ENCODE measurements at regions not wholly inside any gene's neighbourhood (a gene's known extent, or its start where the extent isn't known, plus 50 kb on each side); places are given as distances from the start of the nearest gene placed in this dataset.
A peak's percentile ranks its signal among the peaks of the same experiment; 100 is the strongest.

DNA sequence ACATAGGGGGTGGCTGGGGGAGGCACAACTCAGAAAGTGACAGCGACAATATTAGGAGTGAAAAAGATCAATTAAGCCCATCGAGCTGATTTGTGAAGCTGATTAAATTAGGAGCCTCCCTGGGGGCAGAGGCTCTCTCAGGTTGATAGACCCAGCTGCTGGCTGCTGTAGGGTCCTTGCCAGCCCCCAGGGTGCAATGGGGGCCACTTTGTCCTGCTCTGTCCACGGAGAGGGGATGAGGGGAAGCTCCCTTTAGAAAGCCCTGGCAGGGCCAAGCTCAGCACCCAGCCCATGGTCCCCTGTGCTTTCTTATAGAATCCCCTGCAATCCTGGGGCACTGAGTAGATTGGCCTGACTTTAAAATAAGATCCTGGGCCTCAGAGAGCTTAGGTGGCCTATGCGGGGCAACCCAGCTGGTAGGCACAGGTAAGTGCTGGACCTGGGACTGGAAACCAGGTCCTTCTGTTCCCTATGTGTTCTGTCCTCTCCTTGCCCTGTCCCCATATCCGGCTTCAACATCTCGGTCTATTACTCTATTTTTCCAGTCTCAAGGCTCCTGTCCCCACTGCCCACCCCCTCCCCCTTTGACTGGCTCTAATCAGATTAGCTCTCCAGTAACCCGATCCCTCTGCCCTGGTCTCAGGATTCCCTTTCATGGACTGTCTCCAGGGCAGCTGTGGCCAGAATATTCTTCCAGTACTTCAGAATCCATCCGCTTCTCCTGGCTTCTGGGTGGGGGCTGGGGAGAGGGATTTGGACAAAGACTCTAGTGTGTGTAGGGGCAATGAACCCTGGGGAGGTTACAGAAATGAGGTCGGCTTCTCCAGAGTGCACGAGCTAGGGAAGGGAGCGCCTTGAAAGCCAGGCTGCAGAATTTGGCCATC lies 259.6 kb downstream of the RPS24 start:
- Histone ChIP-seq H3K27ac (no peak overlapping the region), H3K4me3 (no peak overlapping the region)
- DNase-seq (ENCODE audit: low spot score): no peak
- TF ChIP-seq, protein P1, sequence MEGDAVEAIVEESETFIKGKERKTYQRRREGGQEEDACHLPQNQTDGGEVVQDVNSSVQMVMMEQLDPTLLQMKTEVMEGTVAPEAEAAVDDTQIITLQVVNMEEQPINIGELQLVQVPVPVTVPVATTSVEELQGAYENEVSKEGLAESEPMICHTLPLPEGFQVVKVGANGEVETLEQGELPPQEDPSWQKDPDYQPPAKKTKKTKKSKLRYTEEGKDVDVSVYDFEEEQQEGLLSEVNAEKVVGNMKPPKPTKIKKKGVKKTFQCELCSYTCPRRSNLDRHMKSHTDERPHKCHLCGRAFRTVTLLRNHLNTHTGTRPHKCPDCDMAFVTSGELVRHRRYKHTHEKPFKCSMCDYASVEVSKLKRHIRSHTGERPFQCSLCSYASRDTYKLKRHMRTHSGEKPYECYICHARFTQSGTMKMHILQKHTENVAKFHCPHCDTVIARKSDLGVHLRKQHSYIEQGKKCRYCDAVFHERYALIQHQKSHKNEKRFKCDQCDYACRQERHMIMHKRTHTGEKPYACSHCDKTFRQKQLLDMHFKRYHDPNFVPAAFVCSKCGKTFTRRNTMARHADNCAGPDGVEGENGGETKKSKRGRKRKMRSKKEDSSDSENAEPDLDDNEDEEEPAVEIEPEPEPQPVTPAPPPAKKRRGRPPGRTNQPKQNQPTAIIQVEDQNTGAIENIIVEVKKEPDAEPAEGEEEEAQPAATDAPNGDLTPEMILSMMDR (IDR thresholded peaks at IDR 0.05): no peak

DNA sequence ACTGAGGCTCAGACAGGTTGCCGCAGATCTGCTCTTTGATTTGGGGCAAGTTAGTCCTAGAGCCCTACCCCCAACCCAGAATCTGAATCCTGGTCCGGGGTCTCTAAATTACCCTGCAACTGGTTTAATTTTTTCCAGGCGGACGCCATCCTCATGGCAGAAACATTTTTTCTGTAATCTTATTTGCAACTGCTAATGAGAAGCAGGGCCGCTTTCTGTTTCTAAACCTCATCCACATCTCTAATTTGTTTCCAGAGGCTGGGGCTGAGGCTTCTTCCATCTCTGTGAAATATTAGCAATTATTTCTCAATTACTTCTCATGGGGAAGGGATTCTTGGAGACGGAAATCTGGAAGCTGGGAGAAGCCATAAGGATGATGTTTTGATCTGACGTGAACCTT lies 261.6 kb downstream of the RPS24 start:
- H3K27ac ChIP-seq: no peak overlapping the region
- no peak for DNase-seq (ENCODE audit: low spot score)
- no peak overlapping the region for H3K4me3 ChIP-seq
- TF ChIP-seq, protein P1 (IDR thresholded peaks at IDR 0.05): no peak

- TF ChIP-seq, protein P1 (IDR thresholded peaks at IDR 0.05): no peak
- Histone ChIP-seq H3K4me3 (no peak overlapping the region), H3K27ac (no peak overlapping the region)
- no peak for DNase-seq (ENCODE audit: low spot score)
Observed at GRCh38 chr10:78296785-78297184, 263.1 kb downstream of the RPS24 start.

GRCh38 chr10:78297997-78298396 lies 264.3 kb downstream of the RPS24 start:
- no peak for DNase-seq (ENCODE audit: low spot score)
- Histone ChIP-seq H3K27ac (no peak overlapping the region), H3K4me3 (no peak overlapping the region)
- TF ChIP-seq, protein P1 (IDR thresholded peaks at IDR 0.05): no peak

- Histone ChIP-seq H3K4me3 (no peak overlapping the region), H3K27ac (no peak overlapping the region)
- peak; percentile 69 for DNase-seq (ENCODE audit: low spot score)
- TF ChIP-seq, protein P1 (IDR thresholded peaks at IDR 0.05): no peak
Observed at GRCh38 chr10:78298835-78299234, 265.2 kb downstream of the RPS24 start.

DNA sequence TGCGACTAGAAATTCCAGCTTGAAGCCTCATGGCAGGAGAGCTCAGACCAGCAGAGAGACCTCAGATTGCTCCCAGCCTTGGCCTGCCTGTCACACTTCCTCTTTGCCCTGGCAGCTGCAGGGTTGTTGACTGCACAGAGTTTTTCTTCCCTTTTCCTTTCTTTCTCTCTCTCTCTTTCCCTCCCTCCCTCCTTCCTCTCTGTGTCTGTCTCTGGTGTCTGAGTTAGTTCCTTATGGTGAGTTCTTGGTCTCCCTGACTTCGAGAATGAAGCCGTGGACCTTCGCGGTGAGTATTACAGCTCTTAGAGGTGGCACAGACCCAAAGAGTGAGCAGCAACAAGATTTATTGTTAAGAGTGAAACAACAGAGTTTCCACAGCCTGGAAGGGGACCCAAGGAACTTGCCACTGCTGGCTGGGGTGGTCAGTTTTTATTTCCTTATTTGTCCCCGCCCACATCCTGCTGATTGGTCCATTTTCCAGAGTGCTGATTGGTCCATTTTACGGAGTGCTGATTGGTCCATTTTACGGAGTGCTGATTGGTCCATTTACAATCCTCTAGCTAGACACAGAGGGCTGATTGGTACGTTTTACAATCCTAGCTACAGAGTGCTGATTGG lies 266.3 kb downstream of the RPS24 start:
- Histone ChIP-seq H3K4me3 (no peak overlapping the region), H3K27ac (peak overlapping the region in 1 of 2 donors; percentile 65)
- TF ChIP-seq, protein P1 (IDR thresholded peaks at IDR 0.05): no peak
- DNase-seq (ENCODE audit: low spot score): peak; percentile 67

All from coronary artery (tissue), 2 donors.